B cell (primary cell): ENCODE measurements at regions not wholly inside any gene's neighbourhood (a gene's known extent, or its start where the extent isn't known, plus 50 kb on each side); places are given as distances from the start of the nearest gene placed in this dataset.

Source experiments
- EZH2 ChIP-seq: IDR thresholded peaks from 2 replicates; pipeline ENCODE4 v1.6.1; 2012; ENCODE audit warnings: borderline replicate concordance, low read depth, mild to moderate bottlenecking, moderate library complexity, low read length; ENCODE audit not compliant: insufficient read depth, poor library complexity, severe bottlenecking
- TF ChIP-seq, protein P1 (sequence below): fragments of 200-600 bp; IDR thresholded peaks from one replicate; pipeline ENCODE4 v1.8.0; 2022; ENCODE audit warnings: antibody characterized with exemption, mild to moderate bottlenecking

DNA sequence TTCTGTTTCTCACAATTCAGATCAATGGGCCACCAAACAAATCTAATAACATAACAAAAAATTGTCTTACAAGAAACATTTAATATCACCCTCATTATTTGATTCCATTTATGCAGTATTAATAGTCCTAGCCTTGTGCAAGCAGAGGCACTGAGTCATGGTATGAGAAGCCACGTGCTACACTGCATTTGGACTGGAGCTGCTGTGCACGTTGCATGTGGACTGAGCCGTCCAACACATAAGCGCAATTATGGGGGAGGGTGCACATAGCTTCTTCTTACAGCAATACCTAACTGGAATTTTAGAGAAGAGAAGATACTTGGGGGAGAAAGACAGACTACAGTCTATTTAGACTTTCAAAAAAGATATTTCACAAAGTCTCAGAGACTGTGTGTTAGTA, 329.6 kb upstream of the ID2 start:
- no peak for TF ChIP-seq EZH2
- TF ChIP-seq, protein P1, sequence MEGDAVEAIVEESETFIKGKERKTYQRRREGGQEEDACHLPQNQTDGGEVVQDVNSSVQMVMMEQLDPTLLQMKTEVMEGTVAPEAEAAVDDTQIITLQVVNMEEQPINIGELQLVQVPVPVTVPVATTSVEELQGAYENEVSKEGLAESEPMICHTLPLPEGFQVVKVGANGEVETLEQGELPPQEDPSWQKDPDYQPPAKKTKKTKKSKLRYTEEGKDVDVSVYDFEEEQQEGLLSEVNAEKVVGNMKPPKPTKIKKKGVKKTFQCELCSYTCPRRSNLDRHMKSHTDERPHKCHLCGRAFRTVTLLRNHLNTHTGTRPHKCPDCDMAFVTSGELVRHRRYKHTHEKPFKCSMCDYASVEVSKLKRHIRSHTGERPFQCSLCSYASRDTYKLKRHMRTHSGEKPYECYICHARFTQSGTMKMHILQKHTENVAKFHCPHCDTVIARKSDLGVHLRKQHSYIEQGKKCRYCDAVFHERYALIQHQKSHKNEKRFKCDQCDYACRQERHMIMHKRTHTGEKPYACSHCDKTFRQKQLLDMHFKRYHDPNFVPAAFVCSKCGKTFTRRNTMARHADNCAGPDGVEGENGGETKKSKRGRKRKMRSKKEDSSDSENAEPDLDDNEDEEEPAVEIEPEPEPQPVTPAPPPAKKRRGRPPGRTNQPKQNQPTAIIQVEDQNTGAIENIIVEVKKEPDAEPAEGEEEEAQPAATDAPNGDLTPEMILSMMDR = no peak
